ENCODE measurements at regions not wholly inside any gene's neighbourhood (a gene's known extent, or its start where the extent isn't known, plus 50 kb on each side); places are given as distances from the start of the nearest gene placed in this dataset.

- H3K4me3 ChIP-seq (ENCODE audit: low read depth, low read length), result no peak overlapping the region
- TF ChIP-seq CTCF (conservative IDR thresholded peaks at IDR 0.05; ENCODE audit: low read depth, low read length), result no peak
- no peak for DNase-seq (ENCODE audit: low read depth)
These were observed 221.6 kb downstream of the TBC1D2B start for GRCh38 chr15:77855871-77856270.

- TF ChIP-seq CTCF (conservative IDR thresholded peaks at IDR 0.05; ENCODE audit: low read depth, low read length), result no peak
- H3K4me3 ChIP-seq (ENCODE audit: low read depth, low read length), result no peak overlapping the region
- no peak for DNase-seq (ENCODE audit: low read depth)
These were observed 222.3 kb upstream of the LINGO1 start for GRCh38 chr15:77854980-77855379.

GRCh38 chr15:77853910-77854309 lies 221.2 kb upstream of the LINGO1 start:
- no peak overlapping the region for H3K4me3 ChIP-seq (ENCODE audit: low read depth, low read length)
- DNase-seq (ENCODE audit: low read depth), result no peak
- TF ChIP-seq CTCF (conservative IDR thresholded peaks at IDR 0.05; ENCODE audit: low read depth, low read length), result no peak

GRCh38 chr15:77853008-77853328 lies 220.3 kb upstream of the LINGO1 start:
- no peak for TF ChIP-seq CTCF (conservative IDR thresholded peaks at IDR 0.05; ENCODE audit: low read depth, low read length)
- H3K4me3 ChIP-seq (ENCODE audit: low read depth, low read length), result no peak overlapping the region
- DNase-seq (ENCODE audit: low read depth), result no peak

- no peak overlapping the region for H3K4me3 ChIP-seq (ENCODE audit: low read depth, low read length)
- DNase-seq (ENCODE audit: low read depth), result no peak
- TF ChIP-seq CTCF (conservative IDR thresholded peaks at IDR 0.05; ENCODE audit: low read depth, low read length), result no peak
These were observed 219.7 kb upstream of the LINGO1 start for GRCh38 chr15:77852241-77853007.

GRCh38 chr15:77851691-77852090 lies 219.0 kb upstream of the LINGO1 start:
- H3K4me3 ChIP-seq (ENCODE audit: low read depth, low read length), result no peak overlapping the region
- DNase-seq (ENCODE audit: low read depth), result no peak
- TF ChIP-seq CTCF (conservative IDR thresholded peaks at IDR 0.05; ENCODE audit: low read depth, low read length), result no peak

GRCh38 chr15:77851086-77851485 lies 218.4 kb upstream of the LINGO1 start:
- no peak for TF ChIP-seq CTCF (conservative IDR thresholded peaks at IDR 0.05; ENCODE audit: low read depth, low read length)
- no peak for DNase-seq (ENCODE audit: low read depth)
- H3K4me3 ChIP-seq (ENCODE audit: low read depth, low read length), result no peak overlapping the region

Measured in choroid plexus epithelial cell (primary cell).